ENCODE measurements at regions not wholly inside any gene's neighbourhood (a gene's known extent, or its start where the extent isn't known, plus 50 kb on each side); places are given as distances from the start of the nearest gene placed in this dataset.

- whole genome bisulfite sequencing, 2 donors = 80 to 84% methylated on average over 3 of the region's 3 CpGs
- Histone ChIP-seq H3K4me1 (no peaks in the 10 kb centered on the region), H3K36me3 (no peaks in the 10 kb centered on the region), H3K9me3 (no peaks in the 10 kb centered on the region), H3K27ac (no peak overlapping the region), H3K27me3 (no peaks in the 10 kb centered on the region), H3K4me3 (replicated peaks in 1 of 3) (no peak overlapping the region)
- intact Hi-C loops (cut with DNase I) = no loop called here
- no peak for TF ChIP-seq POLR2A (IDR thresholded peaks at IDR 0.05)
- DNase-seq = no peak
Measured at GRCh38 chr9:2359891-2360471, 261.6 kb upstream of the VLDLR start.

DNA sequence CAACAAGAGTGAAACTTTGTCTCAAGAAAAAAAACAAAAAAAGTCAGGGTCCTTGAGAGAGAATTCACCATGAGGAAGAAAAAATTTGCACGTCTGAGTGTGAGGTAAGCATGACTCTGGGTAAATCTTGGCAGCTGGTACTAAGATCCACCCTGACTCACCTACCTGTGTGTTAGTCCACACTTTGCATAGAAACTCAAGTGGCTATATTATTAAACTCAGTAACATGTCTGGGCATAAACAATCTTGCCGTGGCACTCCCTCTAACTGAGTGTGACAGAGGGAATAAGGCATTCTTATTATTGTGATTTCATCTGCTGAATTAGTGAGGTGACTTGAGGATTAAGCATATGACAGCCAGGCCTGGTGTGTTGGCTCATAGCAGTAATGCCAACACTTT lies 259.4 kb upstream of the VLDLR start:
- Histone ChIP-seq H3K4me1 (no peaks in the 10 kb centered on the region), H3K27ac (no peak overlapping the region), H3K36me3 (no peaks in the 10 kb centered on the region), H3K4me3 (replicated peaks in 1 of 3) (no peak overlapping the region), H3K9me3 (no peaks in the 10 kb centered on the region), H3K27me3 (no peaks in the 10 kb centered on the region)
- WGBS, 2 donors = 77 to 92% methylated on average over 2 of the region's 2 CpGs
- no peak for DNase-seq
- intact Hi-C loops (cut with DNase I) = no loop called here
- TF ChIP-seq POLR2A (IDR thresholded peaks at IDR 0.05) (no peak), CTCF (IDR thresholded peaks at IDR 0.05) (no peak)

- 72 to 73% methylated on average over 6 of the region's 6 CpGs for WGBS, 2 donors
- TF ChIP-seq CTCF (IDR thresholded peaks at IDR 0.05) (no peak), POLR2A (IDR thresholded peaks at IDR 0.05) (no peak)
- Histone ChIP-seq H3K27ac (no peak overlapping the region), H3K9me3 (no peaks in the 10 kb centered on the region), H3K4me1 (no peaks in the 10 kb centered on the region), H3K27me3 (no peaks in the 10 kb centered on the region), H3K4me3 (replicated peaks in 1 of 3) (no peak overlapping the region), H3K36me3 (no peaks in the 10 kb centered on the region)
- no peak for DNase-seq
- intact Hi-C loops (cut with DNase I) = no loop called here
Measured at GRCh38 chr9:2363138-2363745, 258.3 kb upstream of the VLDLR start.

DNA sequence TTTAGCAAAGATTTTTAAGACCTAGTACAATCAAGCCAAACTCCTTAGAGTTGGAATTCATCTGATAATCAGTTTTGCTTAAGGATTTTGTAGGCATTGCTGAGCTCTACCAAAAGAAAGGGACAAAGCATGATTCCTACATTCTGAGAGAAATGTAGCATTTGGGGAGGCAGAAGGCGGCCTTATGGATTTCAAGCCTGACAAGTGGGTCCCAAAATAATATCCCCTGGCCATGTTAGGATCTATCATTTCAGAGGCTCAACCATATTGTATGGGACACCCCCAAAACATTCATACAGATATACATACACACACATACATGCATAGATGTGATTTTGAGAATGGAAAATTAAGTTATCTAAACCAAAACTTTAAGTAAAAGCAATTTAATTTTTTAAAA lies 257.8 kb upstream of the VLDLR start:
- intact Hi-C loops (cut with DNase I) = no loop called here
- no peaks in the 10 kb centered on the region for H3K36me3 ChIP-seq
- H3K9me3 ChIP-seq = no peaks in the 10 kb centered on the region
- DNase-seq = no peak
- H3K27me3 ChIP-seq = no peaks in the 10 kb centered on the region
- H3K27ac ChIP-seq = no peak overlapping the region
- 92 to 97% methylated on average over 1 of the region's 1 CpG for WGBS, 2 donors
- H3K4me3 ChIP-seq (replicated peaks in 1 of 3) = no peak overlapping the region
- TF ChIP-seq POLR2A (IDR thresholded peaks at IDR 0.05) = no peak
- no peak for TF ChIP-seq CTCF (IDR thresholded peaks at IDR 0.05)
- H3K4me1 ChIP-seq = no peaks in the 10 kb centered on the region

- H3K27me3 ChIP-seq = no peaks in the 10 kb centered on the region
- no peaks in the 10 kb centered on the region for H3K4me1 ChIP-seq
- intact Hi-C loops (cut with DNase I) = no loop called here
- no peak overlapping the region for H3K4me3 ChIP-seq (replicated peaks in 1 of 3)
- 83% methylated on average over 1 of the region's 1 CpG; no CpG with 5 or more reads in 1 of the 2 donors for WGBS, 2 donors
- TF ChIP-seq CTCF (IDR thresholded peaks at IDR 0.05) (no peak), POLR2A (IDR thresholded peaks at IDR 0.05) (no peak)
- H3K36me3 ChIP-seq = no peaks in the 10 kb centered on the region
- no peaks in the 10 kb centered on the region for H3K9me3 ChIP-seq
- no peak for DNase-seq
- H3K27ac ChIP-seq = no peak overlapping the region
Measured at GRCh38 chr9:2367970-2368369, 253.6 kb upstream of the VLDLR start.
